Erythroblast (primary cell): ENCODE measurements at regions not wholly inside any gene's neighbourhood (a gene's known extent, or its start where the extent isn't known, plus 50 kb on each side); places are given as distances from the start of the nearest gene placed in this dataset.

ENCODE experiments used
- DNase-seq, 2 experiments: peaks; one replicate each; lab custom pipeline; 2025; lab: John Stamatoyannopoulos, UW
- GATA1 ChIP-seq: IDR thresholded peaks from 2 replicates; pipeline ENCODE4 v1.6.1; 2011; ENCODE audit warnings: low read depth, mild to moderate bottlenecking, control low read depth, low read length, moderate library complexity
- POLR2A ChIP-seq: IDR thresholded peaks from 2 replicates; pipeline ENCODE4 v1.6.1; 2011; ENCODE audit warnings: mild to moderate bottlenecking, low read length

DNA sequence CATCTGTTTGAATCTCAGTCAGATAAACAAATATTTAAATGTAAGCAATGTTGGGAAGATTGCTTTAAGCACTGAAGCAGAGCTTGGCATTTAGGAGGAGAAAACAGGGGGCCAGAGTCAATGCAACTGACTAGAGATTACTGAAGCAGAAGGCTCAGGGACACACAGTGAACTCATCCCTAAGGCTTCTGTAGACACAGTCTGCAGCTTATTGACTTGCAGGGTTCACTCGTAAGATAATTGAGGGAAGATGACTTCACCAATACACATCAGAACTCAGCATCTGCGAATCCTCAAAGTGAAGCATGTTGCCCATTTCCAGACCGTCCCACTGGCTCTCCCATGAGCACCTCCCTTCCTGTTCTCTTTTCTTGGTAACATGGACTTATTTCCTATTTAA is 363.4 kb upstream of the PFKP start:
- DNase-seq, result no peak
- no peak for TF ChIP-seq POLR2A
- no peak for TF ChIP-seq GATA1

GRCh38 chr10:2701802-2702201 is 365.5 kb upstream of the PFKP start:
- no peak for DNase-seq
- TF ChIP-seq GATA1 (no peak), POLR2A (no peak)

GRCh38 chr10:2700626-2701305 is 366.6 kb upstream of the PFKP start:
- no peak for DNase-seq
- TF ChIP-seq GATA1 (no peak), POLR2A (no peak)

GRCh38 chr10:2688958-2689357 is 378.4 kb upstream of the PFKP start:
- TF ChIP-seq POLR2A (no peak), GATA1 (no peak)
- DNase-seq, result no peak

DNA sequence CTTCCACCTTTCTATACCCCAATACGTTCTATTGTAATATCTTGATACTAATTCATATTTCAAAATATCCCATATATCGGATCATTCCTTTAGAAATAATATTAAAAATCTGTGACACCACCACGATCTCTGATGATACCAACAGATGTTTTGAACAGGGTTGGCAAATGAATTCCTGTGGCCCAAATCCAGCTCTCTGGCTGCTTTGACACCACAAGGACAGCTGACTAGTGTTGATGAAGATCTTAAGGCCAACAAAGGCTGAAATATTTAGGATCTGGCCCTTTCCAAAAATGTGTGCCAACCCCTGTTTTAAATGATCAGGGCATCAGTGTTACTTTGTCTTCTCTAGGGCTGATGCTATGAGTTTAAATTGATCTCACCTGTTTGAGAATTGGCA is 380.7 kb upstream of the PFKP start:
- TF ChIP-seq GATA1 (no peak), POLR2A (no peak)
- DNase-seq, result no peak

DNA sequence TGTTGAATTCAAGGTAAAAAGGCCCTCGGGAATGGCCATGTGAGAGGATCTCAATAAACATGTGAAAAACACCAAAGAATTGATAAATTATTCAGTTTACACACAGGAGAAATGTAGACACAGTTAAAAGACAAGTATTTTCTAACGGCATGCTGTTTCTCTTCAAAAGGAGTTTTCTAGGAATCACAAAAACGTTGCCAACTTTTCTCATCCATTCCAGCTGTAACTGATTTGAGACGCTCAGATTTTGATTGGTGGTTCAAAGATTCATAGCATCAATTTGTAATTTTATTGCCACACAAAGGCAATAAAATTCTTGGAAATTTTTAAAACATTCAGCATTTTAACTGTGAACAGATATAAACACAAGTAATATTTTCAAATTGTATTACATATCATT is 384.9 kb upstream of the PFKP start:
- no peak for TF ChIP-seq GATA1
- TF ChIP-seq POLR2A, result no peak

DNA sequence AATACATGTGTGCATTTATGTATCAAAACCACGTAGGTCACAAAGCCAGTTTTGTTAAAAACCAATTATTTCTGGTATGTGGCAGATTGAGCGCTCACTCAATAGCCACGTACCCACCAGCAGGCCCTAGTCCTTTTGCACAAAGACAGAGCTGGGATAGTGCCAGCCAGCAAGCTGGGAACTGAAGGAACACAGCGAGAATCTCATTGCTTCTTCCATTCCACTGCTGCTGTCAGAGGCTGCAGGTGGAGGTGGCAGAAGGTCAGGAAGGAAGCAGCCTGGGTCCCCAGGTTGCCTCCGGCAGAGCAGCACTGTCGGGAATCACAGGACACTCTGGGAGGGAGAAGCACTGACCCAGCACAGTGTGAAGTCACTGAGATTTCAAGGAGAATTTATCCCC is 385.5 kb upstream of the PFKP start:
- TF ChIP-seq POLR2A (no peak), GATA1 (no peak)
- no peak for DNase-seq

More for the DNA sequence above, 384.9 kb upstream of the PFKP start:
- DNase-seq, result no peak

GRCh38 chr10:2680821-2681220 is 386.5 kb upstream of the PFKP start:
- no peak for TF ChIP-seq POLR2A
- no peak for TF ChIP-seq GATA1
- DNase-seq, result no peak

- DNase-seq, result no peak
These were observed 387.7 kb upstream of the PFKP start for GRCh38 chr10:2679646-2680045.

GRCh38 chr10:2676455-2676854 is 390.9 kb upstream of the PFKP start:
- no peak for TF ChIP-seq POLR2A
- no peak for TF ChIP-seq GATA1
- no peak for DNase-seq

More at GRCh38 chr10:2679646-2680045, 387.7 kb upstream of the PFKP start:
- TF ChIP-seq GATA1, result no peak
- no peak for TF ChIP-seq POLR2A

DNA sequence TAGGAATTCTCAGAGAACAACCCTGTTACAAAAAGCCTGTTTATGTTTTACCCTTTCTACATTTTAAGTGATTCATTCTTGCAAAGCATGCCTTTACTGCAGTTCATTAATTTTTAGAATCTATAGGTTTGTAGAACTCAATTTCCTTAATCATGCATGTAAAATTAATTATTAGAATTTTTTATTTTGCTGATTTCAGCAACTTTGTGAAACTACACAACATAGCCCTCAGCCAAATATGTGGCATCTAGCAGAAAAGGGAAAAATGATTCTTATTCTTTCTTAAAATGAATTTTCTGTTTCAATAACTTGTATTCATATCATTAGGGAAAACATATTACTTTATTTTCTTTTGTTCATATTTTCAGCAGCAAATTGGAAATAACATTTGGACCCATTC is 392.9 kb upstream of the PFKP start:
- no peak for TF ChIP-seq POLR2A
- no peak for DNase-seq

DNA sequence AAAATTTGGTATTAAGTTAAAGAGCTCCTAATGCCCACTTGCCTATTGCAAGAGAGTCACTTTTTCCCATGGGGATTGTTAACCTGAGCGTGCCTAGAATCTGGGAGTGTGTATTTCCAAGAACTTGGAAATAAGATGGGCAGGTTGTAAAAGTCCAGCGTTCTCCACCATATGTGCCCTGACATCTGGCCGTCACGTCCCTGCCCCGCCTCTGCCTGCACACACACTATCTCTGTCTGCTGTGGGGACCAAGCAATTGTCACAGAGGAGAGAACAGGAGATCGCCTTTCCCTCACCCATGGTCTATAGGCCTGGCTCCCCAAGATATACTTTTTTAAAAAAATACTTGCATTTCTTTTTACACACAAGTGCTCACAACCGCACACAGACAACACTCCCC is 396.5 kb upstream of the PFKP start:
- TF ChIP-seq GATA1 (no peak), POLR2A (no peak)
- DNase-seq, result no peak

GRCh38 chr10:2665772-2666171 is 401.6 kb upstream of the PFKP start:
- no peak for DNase-seq
- no peak for TF ChIP-seq POLR2A
- TF ChIP-seq GATA1, result no peak

DNA sequence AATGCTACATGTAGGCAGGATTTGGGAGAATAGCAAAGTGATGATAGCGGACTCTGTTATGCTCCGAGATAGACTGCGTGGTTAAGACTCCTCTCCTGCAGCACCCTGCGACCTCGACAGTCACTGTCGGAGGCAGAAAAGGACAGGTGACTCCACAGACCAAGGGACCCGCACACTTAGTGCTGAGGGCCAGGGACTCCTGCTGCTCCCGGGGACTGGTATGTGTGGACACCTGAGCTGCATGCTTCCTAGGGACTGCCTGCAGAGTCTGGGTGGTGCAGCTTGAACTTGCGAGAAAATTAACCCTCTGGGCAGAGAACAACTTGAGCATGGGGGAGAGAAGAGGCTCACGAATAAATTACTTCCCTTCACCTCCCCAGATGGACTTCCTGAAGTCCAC is 407.1 kb upstream of the PFKP start:
- no peak for TF ChIP-seq POLR2A
- no peak for TF ChIP-seq GATA1
- DNase-seq, result no peak

DNA sequence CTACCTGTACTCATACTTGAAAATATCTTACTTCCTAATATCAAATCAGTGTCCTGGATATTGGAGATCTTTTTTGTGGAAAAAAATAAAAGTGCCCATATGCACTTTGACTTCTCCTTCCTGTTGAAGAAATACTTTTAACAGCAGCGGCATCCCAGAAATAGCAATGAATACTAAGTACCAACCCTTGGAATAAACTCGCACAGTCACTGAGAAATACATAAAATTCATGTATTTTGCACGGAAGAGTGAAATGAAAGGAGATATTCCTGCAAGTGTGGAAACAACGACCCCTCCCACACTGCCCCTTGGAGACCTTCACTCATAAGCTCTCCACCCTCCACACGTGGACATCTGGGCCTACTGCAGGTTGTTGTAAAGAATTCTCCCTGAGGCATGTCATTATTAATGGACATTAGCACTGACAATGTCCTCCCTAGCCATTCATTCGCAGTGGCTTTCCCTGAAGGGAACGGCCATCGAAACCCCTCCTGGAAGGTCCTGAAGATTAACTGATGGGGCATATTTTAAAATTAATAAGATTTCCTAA is 407.6 kb upstream of the PFKP start:
- DNase-seq, result no peak
- TF ChIP-seq GATA1, result no peak
- TF ChIP-seq POLR2A, result no peak

DNA sequence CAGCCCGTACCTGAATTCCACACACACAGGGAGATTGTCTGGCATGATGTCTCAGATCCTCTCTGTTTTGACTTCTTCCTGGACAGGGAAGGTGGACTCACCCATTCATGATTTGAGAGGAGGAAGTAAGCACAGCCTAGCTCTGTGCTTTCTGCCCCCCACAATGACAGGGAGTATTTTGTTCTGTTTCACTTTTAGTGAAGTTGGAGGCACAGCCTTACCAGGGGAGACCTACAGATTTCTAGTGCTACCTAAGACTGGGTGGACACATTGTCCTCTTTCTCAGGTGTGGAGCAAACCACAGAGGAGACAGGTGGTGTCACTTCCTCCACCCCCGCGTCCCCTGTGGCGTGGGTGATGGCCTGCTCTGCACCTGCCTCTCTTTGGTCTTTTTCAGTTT is 408.6 kb upstream of the PFKP start:
- DNase-seq, result no peak
- TF ChIP-seq GATA1, result no peak
